ENCODE measurements at regions not wholly inside any gene's neighbourhood (a gene's known extent, or its start where the extent isn't known, plus 50 kb on each side); places are given as distances from the start of the nearest gene placed in this dataset.

GRCh38 chr11:28535677-28536076 lies 427.5 kb downstream of the METTL15 start:
- Histone ChIP-seq H3K9me2 (replicated peaks; ENCODE audit: low read depth, low read length) (no peaks in the 10 kb centered on the region), H3F3A (ENCODE audit: low read depth) (no peaks in the 10 kb centered on the region), H3K9ac (ENCODE audit: low read depth, low read length, poor library complexity, severe bottlenecking) (no peak overlapping the region), H3K27me3 (ENCODE audit: insufficient read depth, low read length, poor library complexity, severe bottlenecking) (no peaks in the 10 kb centered on the region), H3K36me3 (ENCODE audit: insufficient read depth, low read length) (no peaks in the 10 kb centered on the region), H4K20me1 (ENCODE audit: insufficient read depth, low read length, poor library complexity, severe bottlenecking) (no peaks in the 10 kb centered on the region), H3K9me3 (ENCODE audit: insufficient read depth, low read depth, low read length) (no peaks in the 10 kb centered on the region), H2AFZ (ENCODE audit: low read length) (no peak overlapping the region), H3K4me2 (ENCODE audit: low read depth, low read length, poor library complexity, severe bottlenecking) (no peak overlapping the region), H3K4me3 (ENCODE audit: low read length, poor library complexity, severe bottlenecking) (no peak overlapping the region), H3K4me1 (ENCODE audit: insufficient read depth, low read length, poor library complexity, severe bottlenecking) (no peaks in the 10 kb centered on the region), H3K79me2 (ENCODE audit: insufficient read depth, low read length) (no peaks in the 10 kb centered on the region)
- TF ChIP-seq CTCF (conservative IDR thresholded peaks at IDR 0.05; ENCODE audit: low read length) (no peak), EZH2phosphoT487 (IDR thresholded peaks at IDR 0.05; ENCODE audit: borderline replicate concordance) (no peak)

- no peak overlapping the region for H3K9ac ChIP-seq (ENCODE audit: low read depth, low read length, poor library complexity, severe bottlenecking)
- no peak overlapping the region for H3K4me3 ChIP-seq (ENCODE audit: low read length, poor library complexity, severe bottlenecking)
- H4K20me1 ChIP-seq (ENCODE audit: insufficient read depth, low read length, poor library complexity, severe bottlenecking), result no peaks in the 10 kb centered on the region
- TF ChIP-seq CTCF (conservative IDR thresholded peaks at IDR 0.05; ENCODE audit: low read length), result peak; percentile 72
- TF ChIP-seq EZH2phosphoT487 (IDR thresholded peaks at IDR 0.05; ENCODE audit: borderline replicate concordance), result no peak
- H3K4me2 ChIP-seq (ENCODE audit: low read depth, low read length, poor library complexity, severe bottlenecking), result no peak overlapping the region
- H3K27me3 ChIP-seq (ENCODE audit: insufficient read depth, low read length, poor library complexity, severe bottlenecking), result no peaks in the 10 kb centered on the region
- peaks cover 7% of the 10 kb centered on the region; the same call in 1 of the 2 replicates for H3K9me3 ChIP-seq (ENCODE audit: insufficient read depth, low read depth, low read length)
- no peaks in the 10 kb centered on the region for H3K79me2 ChIP-seq (ENCODE audit: insufficient read depth, low read length)
- no peak overlapping the region for H2AFZ ChIP-seq (ENCODE audit: low read length)
- H3F3A ChIP-seq (ENCODE audit: low read depth), result no peaks in the 10 kb centered on the region
- H3K9me2 ChIP-seq (replicated peaks; ENCODE audit: low read depth, low read length), result no peaks in the 10 kb centered on the region
- no peaks in the 10 kb centered on the region for H3K36me3 ChIP-seq (ENCODE audit: insufficient read depth, low read length)
- H3K4me1 ChIP-seq (ENCODE audit: insufficient read depth, low read length, poor library complexity, severe bottlenecking), result no peaks in the 10 kb centered on the region
Measured at GRCh38 chr11:28529540-28530410, 421.6 kb downstream of the METTL15 start.

- no peak overlapping the region for H2AFZ ChIP-seq (ENCODE audit: low read length)
- H3F3A ChIP-seq (ENCODE audit: low read depth), result no peaks in the 10 kb centered on the region
- H3K4me3 ChIP-seq (ENCODE audit: low read length, poor library complexity, severe bottlenecking), result no peak overlapping the region
- no peak overlapping the region for H3K9ac ChIP-seq (ENCODE audit: low read depth, low read length, poor library complexity, severe bottlenecking)
- H3K9me3 ChIP-seq (ENCODE audit: insufficient read depth, low read depth, low read length), result peaks cover 7% of the 10 kb centered on the region; the same call in 1 of the 2 replicates
- H3K36me3 ChIP-seq (ENCODE audit: insufficient read depth, low read length), result no peaks in the 10 kb centered on the region
- no peaks in the 10 kb centered on the region for H4K20me1 ChIP-seq (ENCODE audit: insufficient read depth, low read length, poor library complexity, severe bottlenecking)
- H3K9me2 ChIP-seq (replicated peaks; ENCODE audit: low read depth, low read length), result no peaks in the 10 kb centered on the region
- no peaks in the 10 kb centered on the region for H3K79me2 ChIP-seq (ENCODE audit: insufficient read depth, low read length)
- no peaks in the 10 kb centered on the region for H3K4me1 ChIP-seq (ENCODE audit: insufficient read depth, low read length, poor library complexity, severe bottlenecking)
- no peaks in the 10 kb centered on the region for H3K27me3 ChIP-seq (ENCODE audit: insufficient read depth, low read length, poor library complexity, severe bottlenecking)
- TF ChIP-seq EZH2phosphoT487 (IDR thresholded peaks at IDR 0.05; ENCODE audit: borderline replicate concordance), result no peak
- no peak overlapping the region for H3K4me2 ChIP-seq (ENCODE audit: low read depth, low read length, poor library complexity, severe bottlenecking)
Measured at GRCh38 chr11:28529046-28529445, 420.9 kb downstream of the METTL15 start.

All from Loucy (cell line).